Prostate gland (tissue), 2 donors: ENCODE measurements at regions not wholly inside any gene's neighbourhood (a gene's known extent, or its start where the extent isn't known, plus 50 kb on each side); places are given as distances from the start of the nearest gene placed in this dataset.

ENCODE experiments used
- DNase-seq: peaks from one replicate; pipeline ENCODE4 v3.0.0-alpha.2; 2019; ENCODE audit warnings: low spot score
- H3K27ac ChIP-seq, 2 donors: fragments of 200-600 bp; sonication (generic); 2 replicates each; pipeline ENCODE4 v1.5.1; 2017 to 2019
- H3K27me3 ChIP-seq: fragments of 200-600 bp; sonication (generic); replicated peaks from 2 replicates; pipeline ENCODE4 v1.5.1; 2019; ENCODE audit not compliant: insufficient read depth
- H3K36me3 ChIP-seq, 2 donors: fragments of 200-600 bp; sonication (generic); 1 replicate in 1 of 2; 2 replicates in 1 of 2; pipeline versions ENCODE4 v1.5.1 to v1.8.1; 2017 to 2019
- H3K4me1 ChIP-seq: fragments of 200-600 bp; sonication (generic); replicated peaks from 2 replicates; pipeline ENCODE4 v1.5.1; 2019
- H3K4me3 ChIP-seq, 2 donors: fragments of 200-600 bp; sonication (generic); 2 replicates each; pipeline ENCODE4 v1.5.1; 2017 to 2019
- H3K9me3 ChIP-seq: fragments of 200-600 bp; sonication (generic); 2 replicates; pipeline ENCODE4 v1.5.1; 2017
- CTCF ChIP-seq, 4 experiments: fragments of 200-600 bp in 2 of 4; fragments of 450-650 bp in 2 of 4; sonication (generic) in 2 of 4; IDR thresholded peaks; 1 replicate in 3 of 4; 2 replicates in 1 of 4; pipeline ENCODE4 v1.5.1; 2016 to 2019; ENCODE audit warnings: antibody characterized with exemption in 4 of 4, mild to moderate bottlenecking in 2 of 4, moderate library complexity in 2 of 4
- POLR2A ChIP-seq: fragments of 450-650 bp; IDR thresholded peaks from one replicate; pipeline ENCODE4 v1.6.1; 2016; ENCODE audit warnings: antibody characterized with exemption, mild to moderate bottlenecking
- POLR2AphosphoS5 ChIP-seq: sonication (generic); formaldehyde crosslinking; IDR thresholded peaks from one replicate; pipeline ENCODE4 v1.6.1; 2017; ENCODE audit warnings: antibody characterized with exemption
- WGBS: methylation state at CpG from one replicate; pipeline ENCODE4 v1.1.5; 2018; 5-methylcytosine and 5-hydroxymethylcytosine counted together
- intact Hi-C: fragments of 100-400 bp; cut with DNase I; formaldehyde crosslinking; loops from one replicate; pipeline ENCODE4 v1.14.2; 2022

GRCh38 chr10:78258323-78259030, 224.8 kb downstream of the RPS24 start:
- Histone ChIP-seq H3K4me1 (no peaks in the 10 kb centered on the region), H3K36me3 (no peaks in the 10 kb centered on the region), H3K27ac (no peak overlapping the region), H3K9me3 (no peaks in the 10 kb centered on the region), H3K27me3 (no peaks in the 10 kb centered on the region), H3K4me3 (no peak overlapping the region)
- no peak for DNase-seq
- intact Hi-C loops: no loop called here
- TF ChIP-seq POLR2AphosphoS5 (no peak), POLR2A (no peak), CTCF (IDR thresholded peaks at IDR 0.05) (no peak)
- 99% methylated on average over 4 of the region's 4 CpGs for WGBS

GRCh38 chr10:78259391-78259790, 225.7 kb downstream of the RPS24 start:
- no peaks in the 10 kb centered on the region for H3K36me3 ChIP-seq
- intact Hi-C loops: no loop called here
- no peak overlapping the region for H3K27ac ChIP-seq
- WGBS: 86% methylated on average over 3 of the region's 3 CpGs
- H3K4me3 ChIP-seq: no peak overlapping the region
- no peaks in the 10 kb centered on the region for H3K9me3 ChIP-seq
- H3K4me1 ChIP-seq: no peaks in the 10 kb centered on the region
- no peak for DNase-seq
- TF ChIP-seq POLR2A (no peak), CTCF (IDR thresholded peaks at IDR 0.05) (no peak), POLR2AphosphoS5 (no peak)
- no peaks in the 10 kb centered on the region for H3K27me3 ChIP-seq

- Histone ChIP-seq H3K27ac (no peak overlapping the region), H3K4me3 (no peak overlapping the region), H3K4me1 (no peaks in the 10 kb centered on the region), H3K27me3 (no peaks in the 10 kb centered on the region), H3K36me3 (no peaks in the 10 kb centered on the region), H3K9me3 (no peaks in the 10 kb centered on the region)
- no peak for DNase-seq
- intact Hi-C loops: no loop called here
- TF ChIP-seq CTCF (IDR thresholded peaks at IDR 0.05) (no peak), POLR2AphosphoS5 (no peak), POLR2A (no peak)
- WGBS: 66% methylated on average over 10 of the region's 10 CpGs
These were observed 226.5 kb downstream of the RPS24 start for GRCh38 chr10:78260141-78260540.

- no peak for DNase-seq
- Histone ChIP-seq H3K27me3 (no peaks in the 10 kb centered on the region), H3K27ac (no peak overlapping the region), H3K9me3 (no peaks in the 10 kb centered on the region), H3K4me3 (no peak overlapping the region), H3K4me1 (no peaks in the 10 kb centered on the region), H3K36me3 (no peaks in the 10 kb centered on the region)
- WGBS: 92% methylated on average over 2 of the region's 2 CpGs
- intact Hi-C loops: no loop called here
- TF ChIP-seq POLR2A (no peak), CTCF (IDR thresholded peaks at IDR 0.05) (no peak), POLR2AphosphoS5 (no peak)
These were observed 227.0 kb downstream of the RPS24 start for GRCh38 chr10:78260680-78261079.

DNA sequence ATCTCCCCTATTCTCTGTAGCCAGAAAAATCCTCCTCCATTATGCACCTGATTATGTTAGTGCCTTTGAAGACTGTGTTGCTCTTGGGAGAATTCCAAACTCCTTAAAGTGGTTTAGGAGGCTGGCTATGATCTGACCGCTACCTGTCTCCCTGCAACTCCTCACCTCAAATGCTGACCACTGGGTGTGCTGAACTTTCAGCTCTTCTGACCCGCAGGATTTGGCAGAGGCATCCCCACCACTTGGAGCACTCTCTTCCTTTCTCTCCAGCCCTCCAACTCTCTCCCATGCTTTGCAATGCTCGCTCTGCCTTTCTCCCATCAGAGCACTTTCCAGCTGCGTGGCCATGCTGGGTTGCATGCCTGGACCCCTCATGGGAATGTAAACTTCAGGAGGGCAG, 227.6 kb downstream of the RPS24 start:
- intact Hi-C loops: no loop called here
- no peak overlapping the region for H3K27ac ChIP-seq
- no peak overlapping the region for H3K4me3 ChIP-seq
- H3K9me3 ChIP-seq: no peaks in the 10 kb centered on the region
- no peak for DNase-seq
- no peaks in the 10 kb centered on the region for H3K36me3 ChIP-seq
- TF ChIP-seq CTCF (IDR thresholded peaks at IDR 0.05) (no peak), POLR2AphosphoS5 (no peak), POLR2A (no peak)
- 85% methylated on average over 4 of the region's 4 CpGs for whole genome bisulfite sequencing
- H3K27me3 ChIP-seq: no peaks in the 10 kb centered on the region
- H3K4me1 ChIP-seq: no peaks in the 10 kb centered on the region
